ENCODE measurements at regions not wholly inside any gene's neighbourhood (a gene's known extent, or its start where the extent isn't known, plus 50 kb on each side); places are given as distances from the start of the nearest gene placed in this dataset.

DNA sequence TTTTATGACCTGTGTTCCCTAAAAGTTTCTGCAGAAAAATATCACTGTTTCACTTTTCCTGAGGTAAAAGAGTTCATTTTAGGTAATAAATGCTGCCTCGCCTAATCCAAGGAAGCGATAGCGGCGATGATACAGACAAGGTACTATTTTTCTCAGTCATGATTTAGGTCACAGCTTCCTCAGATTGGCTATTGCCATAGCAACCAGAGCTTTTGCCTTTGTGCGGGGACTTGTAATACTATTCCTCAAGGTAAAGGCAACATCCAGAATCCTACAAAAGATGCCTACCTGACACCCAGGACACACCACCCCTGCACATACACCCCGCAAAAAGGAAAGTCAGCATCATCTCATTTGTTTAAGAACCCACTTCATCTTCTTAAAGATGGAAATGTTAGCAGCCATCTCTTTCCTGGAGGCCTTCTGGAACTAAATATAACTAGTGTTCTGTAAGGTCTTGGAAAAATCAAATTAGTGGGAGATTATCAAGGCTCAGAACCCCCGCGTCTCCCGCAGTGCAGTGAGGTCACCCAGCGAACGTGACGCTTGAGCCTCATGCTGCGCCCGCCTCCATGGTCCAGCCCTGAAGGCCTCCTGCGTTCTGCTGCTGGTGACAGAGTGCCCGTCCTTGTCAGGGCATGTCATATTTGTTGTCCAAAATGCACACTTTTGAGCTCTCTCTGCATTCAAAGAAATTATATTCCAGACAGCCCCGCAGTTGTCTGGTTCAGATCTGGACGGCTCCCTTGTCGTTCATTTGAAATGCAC, 402.0 kb upstream of the RNF32 start:
- POLR2A ChIA-PET (ENCODE audit: low non-redundant PET): no interaction called here
- CTCF ChIA-PET: no interaction called here
- no peak for DNase-seq (ENCODE audit: low spot score)
- no peak overlapping the region for H3K27ac ChIP-seq
- TF ChIP-seq, protein P1, sequence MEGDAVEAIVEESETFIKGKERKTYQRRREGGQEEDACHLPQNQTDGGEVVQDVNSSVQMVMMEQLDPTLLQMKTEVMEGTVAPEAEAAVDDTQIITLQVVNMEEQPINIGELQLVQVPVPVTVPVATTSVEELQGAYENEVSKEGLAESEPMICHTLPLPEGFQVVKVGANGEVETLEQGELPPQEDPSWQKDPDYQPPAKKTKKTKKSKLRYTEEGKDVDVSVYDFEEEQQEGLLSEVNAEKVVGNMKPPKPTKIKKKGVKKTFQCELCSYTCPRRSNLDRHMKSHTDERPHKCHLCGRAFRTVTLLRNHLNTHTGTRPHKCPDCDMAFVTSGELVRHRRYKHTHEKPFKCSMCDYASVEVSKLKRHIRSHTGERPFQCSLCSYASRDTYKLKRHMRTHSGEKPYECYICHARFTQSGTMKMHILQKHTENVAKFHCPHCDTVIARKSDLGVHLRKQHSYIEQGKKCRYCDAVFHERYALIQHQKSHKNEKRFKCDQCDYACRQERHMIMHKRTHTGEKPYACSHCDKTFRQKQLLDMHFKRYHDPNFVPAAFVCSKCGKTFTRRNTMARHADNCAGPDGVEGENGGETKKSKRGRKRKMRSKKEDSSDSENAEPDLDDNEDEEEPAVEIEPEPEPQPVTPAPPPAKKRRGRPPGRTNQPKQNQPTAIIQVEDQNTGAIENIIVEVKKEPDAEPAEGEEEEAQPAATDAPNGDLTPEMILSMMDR (conservative IDR thresholded peaks at IDR 0.05; ENCODE audit: low read depth): no peak

GRCh38 chr7:156237614-156238013, 403.0 kb upstream of the RNF32 start:
- no peak overlapping the region for H3K27ac ChIP-seq
- ChIA-PET POLR2A (ENCODE audit: low non-redundant PET) (no interaction called here), CTCF (no interaction called here)
- no peak for DNase-seq (ENCODE audit: low spot score)
- TF ChIP-seq, protein P1 (conservative IDR thresholded peaks at IDR 0.05; ENCODE audit: low read depth): no peak

GRCh38 chr7:156236936-156237599, 403.5 kb upstream of the RNF32 start:
- ChIA-PET CTCF (no interaction called here), POLR2A (ENCODE audit: low non-redundant PET) (no interaction called here)
- H3K27ac ChIP-seq: no peak overlapping the region
- DNase-seq (ENCODE audit: low spot score): no peak
- TF ChIP-seq, protein P1 (conservative IDR thresholded peaks at IDR 0.05; ENCODE audit: low read depth): no peak

DNA sequence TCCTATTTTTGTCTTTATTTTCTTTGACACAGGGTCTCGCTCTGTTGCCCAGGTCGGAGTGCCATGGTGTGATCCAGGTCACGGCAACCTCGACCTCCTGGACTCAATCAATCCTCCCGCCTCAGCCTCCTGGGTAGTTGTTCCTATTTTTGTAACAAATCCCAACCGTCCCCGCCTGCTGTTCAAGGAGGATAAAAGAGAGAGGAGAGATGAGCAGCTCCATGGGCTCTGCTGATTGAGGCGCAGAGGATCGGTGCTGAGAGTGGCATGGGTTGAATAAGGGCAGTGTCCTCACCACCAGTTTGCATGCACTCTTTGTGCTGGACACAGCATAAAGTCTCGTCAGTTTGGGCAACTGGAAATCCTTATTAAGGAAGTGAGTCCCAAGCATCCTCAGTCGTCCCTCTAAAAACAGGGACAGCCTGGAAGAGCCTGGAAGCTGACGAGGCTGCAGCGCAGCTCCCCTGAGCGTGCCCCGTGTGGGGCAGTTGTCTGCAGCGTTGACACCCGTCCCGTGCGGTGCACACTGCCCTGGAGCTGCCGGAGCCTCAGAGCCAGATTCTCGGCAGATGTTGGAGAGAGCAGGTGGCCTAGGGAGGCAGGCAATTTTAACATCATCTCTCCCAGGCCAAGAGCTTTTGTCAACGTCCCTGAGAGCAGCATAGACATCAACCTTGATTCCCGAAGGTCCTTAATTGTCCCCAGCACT, 404.2 kb upstream of the RNF32 start:
- no peak for DNase-seq (ENCODE audit: low spot score)
- CTCF ChIA-PET: no interaction called here
- no peak overlapping the region for H3K27ac ChIP-seq
- POLR2A ChIA-PET (ENCODE audit: low non-redundant PET): no interaction called here
- TF ChIP-seq, protein P1 (conservative IDR thresholded peaks at IDR 0.05; ENCODE audit: low read depth): no peak

DNA sequence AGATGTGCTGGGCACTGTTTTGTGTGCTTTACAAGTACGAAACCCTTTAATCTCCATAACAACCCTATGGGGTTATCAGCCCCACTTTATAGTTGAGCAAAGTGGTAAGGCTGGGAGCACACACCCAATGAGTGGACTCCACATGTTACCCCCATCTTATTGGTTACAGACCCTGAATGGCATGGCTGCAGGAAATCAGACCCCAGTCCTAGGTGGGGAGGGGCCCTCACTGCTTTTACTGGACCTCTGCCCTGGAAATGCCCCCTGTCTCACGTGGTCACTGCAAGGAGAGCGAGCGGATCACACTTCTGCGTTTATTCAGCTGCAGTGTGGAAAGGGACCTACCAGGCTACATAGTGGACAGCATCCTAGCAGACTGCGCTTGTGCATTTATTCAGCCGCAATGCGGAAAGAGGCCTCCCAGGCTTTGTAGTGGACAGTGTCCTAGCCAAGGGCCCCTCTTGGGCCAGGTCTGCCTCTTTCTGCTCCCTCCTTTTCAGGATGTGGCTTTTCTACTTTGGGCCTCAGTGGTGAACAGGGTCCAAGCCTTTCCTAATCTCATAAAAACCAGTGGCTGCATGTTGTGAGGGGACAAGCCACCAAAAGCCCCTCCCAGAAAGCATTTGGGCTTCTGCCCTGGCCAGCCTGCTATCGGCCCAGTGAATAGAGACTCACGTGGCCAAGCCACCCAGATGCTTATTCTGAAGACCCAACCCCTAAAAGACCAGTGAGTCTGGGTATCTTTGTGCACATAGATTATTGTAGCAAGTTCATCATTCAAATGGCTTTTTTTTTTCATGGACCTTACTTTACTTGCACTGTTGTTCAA, 405.7 kb upstream of the RNF32 start:
- no peak overlapping the region for H3K27ac ChIP-seq
- no peak for DNase-seq (ENCODE audit: low spot score)
- ChIA-PET CTCF (no interaction called here), POLR2A (ENCODE audit: low non-redundant PET) (no interaction called here)
- TF ChIP-seq, protein P1 (conservative IDR thresholded peaks at IDR 0.05; ENCODE audit: low read depth): no peak

GRCh38 chr7:156234192-156234591, 406.4 kb upstream of the RNF32 start:
- ChIA-PET POLR2A (ENCODE audit: low non-redundant PET) (no interaction called here), CTCF (no interaction called here)
- TF ChIP-seq, protein P1 (conservative IDR thresholded peaks at IDR 0.05; ENCODE audit: low read depth): no peak
- no peak for DNase-seq (ENCODE audit: low spot score)
- H3K27ac ChIP-seq: no peak overlapping the region

All from RWPE1 (cell line).